ENCODE measurements at regions not wholly inside any gene's neighbourhood (a gene's known extent, or its start where the extent isn't known, plus 50 kb on each side); places are given as distances from the start of the nearest gene placed in this dataset.

DNA sequence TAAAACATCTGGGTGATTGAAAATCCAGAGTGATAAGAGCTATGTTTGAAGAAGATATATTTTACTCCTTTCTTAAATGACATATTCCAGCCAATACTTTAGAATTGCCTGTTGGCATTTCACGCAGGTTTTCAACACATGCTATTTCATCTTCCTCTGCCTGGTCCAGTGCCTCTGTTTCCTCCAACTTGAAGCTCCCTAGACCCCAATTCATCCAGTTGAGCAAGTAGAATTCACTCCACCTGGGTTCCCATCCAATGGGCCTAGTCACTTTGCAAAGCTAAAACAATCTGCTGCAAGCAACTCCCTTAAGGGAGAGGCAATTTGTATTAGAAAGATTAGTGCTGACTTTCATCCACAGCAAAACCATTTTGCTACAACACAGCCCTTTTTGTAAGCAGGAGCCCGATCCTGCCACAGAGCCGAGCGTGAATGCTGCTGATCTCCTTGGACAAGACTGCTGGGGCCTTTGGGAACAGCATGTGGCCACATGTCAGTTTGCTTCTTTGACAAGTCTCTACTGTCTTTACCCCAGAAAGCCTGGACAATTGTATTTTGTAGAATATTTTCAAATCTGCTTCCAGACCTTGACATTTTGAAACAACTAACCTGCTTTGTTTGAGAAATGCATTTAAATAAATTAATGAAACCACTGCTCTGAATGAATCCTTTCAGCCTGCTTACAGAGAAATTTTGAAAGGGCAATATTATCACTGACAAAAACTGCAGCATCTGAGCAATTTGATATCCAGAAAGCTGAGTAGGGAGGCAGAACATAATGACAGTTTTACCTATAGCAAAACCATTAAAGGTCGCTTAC, 259.1 kb downstream of the TDRD15 start:
- no peak for ATAC-seq (ENCODE audit: low FRiP score)
- TF ChIP-seq, protein P1, sequence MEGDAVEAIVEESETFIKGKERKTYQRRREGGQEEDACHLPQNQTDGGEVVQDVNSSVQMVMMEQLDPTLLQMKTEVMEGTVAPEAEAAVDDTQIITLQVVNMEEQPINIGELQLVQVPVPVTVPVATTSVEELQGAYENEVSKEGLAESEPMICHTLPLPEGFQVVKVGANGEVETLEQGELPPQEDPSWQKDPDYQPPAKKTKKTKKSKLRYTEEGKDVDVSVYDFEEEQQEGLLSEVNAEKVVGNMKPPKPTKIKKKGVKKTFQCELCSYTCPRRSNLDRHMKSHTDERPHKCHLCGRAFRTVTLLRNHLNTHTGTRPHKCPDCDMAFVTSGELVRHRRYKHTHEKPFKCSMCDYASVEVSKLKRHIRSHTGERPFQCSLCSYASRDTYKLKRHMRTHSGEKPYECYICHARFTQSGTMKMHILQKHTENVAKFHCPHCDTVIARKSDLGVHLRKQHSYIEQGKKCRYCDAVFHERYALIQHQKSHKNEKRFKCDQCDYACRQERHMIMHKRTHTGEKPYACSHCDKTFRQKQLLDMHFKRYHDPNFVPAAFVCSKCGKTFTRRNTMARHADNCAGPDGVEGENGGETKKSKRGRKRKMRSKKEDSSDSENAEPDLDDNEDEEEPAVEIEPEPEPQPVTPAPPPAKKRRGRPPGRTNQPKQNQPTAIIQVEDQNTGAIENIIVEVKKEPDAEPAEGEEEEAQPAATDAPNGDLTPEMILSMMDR (IDR thresholded peaks at IDR 0.05), result no peak
- DNase-seq (ENCODE audit: low spot score), result no peak

DNA sequence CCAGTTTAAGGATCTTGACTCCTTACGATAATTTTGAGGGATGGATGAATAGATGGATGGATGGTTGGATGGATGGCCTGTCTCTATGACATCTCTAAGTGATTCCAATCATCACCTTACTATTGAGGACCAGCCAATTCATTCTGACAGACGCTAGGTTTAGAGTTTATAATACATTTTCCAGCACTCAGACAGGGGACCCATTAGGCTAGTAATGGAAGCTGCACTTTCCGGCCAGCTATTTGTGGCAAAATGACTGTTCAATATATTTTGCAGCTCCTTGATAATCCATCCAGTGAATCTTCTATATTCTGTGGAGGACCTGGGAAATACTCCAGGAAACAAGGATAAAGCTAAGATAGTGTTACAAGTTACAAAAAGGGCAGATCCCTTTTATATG, 262.9 kb downstream of the TDRD15 start:
- no peak for ATAC-seq (ENCODE audit: low FRiP score)
- DNase-seq (ENCODE audit: low spot score), result no peak
- TF ChIP-seq, protein P1 (IDR thresholded peaks at IDR 0.05), result no peak

DNA sequence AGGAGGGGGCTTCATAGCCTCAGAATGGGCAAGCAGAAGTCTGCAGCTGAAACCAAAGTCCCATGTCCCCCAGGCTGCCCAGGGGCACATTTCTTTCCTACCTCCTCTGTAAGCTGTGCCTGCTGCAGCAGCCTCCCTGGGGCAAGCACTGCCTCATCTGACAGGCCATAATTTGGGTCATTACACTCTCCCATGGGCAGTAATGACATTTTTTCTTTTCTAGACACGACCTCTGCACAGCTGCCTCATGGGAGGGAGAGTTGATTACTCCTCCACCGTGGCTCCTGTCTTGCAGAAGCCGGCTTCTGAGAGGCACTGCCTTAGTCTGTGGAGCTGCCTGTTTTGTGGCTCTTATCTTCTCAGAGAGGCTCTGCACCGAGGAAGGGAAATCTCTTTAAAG, 268.9 kb downstream of the TDRD15 start:
- TF ChIP-seq, protein P1 (IDR thresholded peaks at IDR 0.05), result no peak
- no peak for DNase-seq (ENCODE audit: low spot score)
- no peak for ATAC-seq (ENCODE audit: low FRiP score)

DNA sequence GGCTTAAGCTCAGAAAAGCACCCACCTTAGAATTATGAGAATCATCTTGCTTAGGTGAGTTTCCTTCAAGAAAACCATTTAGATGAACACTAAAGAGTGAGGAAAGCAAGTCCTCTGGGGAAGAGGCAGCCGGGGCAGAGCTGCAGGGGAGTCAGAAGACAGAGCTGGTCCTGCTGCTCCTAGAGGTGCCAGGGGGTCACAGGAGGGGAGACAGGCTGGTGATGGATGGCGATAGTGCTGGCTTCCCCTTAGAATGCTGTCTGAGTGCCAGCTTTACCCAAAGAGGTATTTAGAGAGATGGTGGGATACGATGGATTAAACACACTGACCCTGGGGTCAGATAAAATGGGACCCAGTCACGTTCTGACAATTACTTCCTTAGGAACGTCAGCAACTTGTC, 269.4 kb downstream of the TDRD15 start:
- ATAC-seq (ENCODE audit: low FRiP score), result no peak
- TF ChIP-seq, protein P1 (IDR thresholded peaks at IDR 0.05), result no peak

DNA sequence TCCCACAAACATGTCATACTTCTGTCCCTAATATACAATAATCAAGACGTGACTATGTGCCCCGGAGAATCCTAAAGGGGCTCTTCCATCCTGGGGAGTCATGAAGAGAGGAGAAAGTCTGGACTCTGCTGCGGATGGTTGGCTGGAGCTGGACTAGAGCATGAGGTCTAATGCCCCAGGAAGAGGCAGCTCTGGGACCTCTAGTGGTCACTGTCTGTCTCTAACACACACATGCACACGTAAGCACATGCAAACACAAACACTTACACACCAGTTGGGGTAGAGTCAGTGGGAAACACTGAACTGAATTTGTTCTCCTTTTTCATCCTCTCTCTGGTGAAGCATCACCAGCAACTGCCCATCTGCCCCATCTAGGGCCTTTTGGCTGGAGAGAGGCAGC, 271.6 kb downstream of the TDRD15 start:
- no peak for DNase-seq (ENCODE audit: low spot score)
- TF ChIP-seq, protein P1 (IDR thresholded peaks at IDR 0.05), result no peak
- no peak for ATAC-seq (ENCODE audit: low FRiP score)

More for the DNA sequence above, 269.4 kb downstream of the TDRD15 start:
- no peak for DNase-seq (ENCODE audit: low spot score)

DNA sequence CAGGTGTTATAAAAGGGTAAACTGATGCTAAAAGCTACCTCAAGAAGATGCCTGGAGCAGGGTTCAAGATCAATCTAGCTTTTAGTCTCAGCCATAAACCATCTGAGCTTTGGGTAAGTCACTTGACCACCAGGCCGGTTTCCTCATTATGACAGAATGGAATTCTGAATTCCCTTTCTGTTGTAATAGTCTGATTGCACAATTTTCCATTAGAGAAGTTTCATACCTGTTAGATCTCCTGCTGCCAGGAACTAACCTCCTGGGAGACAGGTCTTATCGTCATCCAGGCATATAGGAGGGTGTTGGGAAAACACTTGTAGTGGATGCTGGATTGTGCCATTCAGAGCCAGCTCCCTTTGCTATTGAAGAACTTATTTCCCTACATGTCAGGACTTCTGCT, 272.5 kb downstream of the TDRD15 start:
- peak; percentile 34 for ATAC-seq (ENCODE audit: low FRiP score)
- TF ChIP-seq, protein P1 (IDR thresholded peaks at IDR 0.05), result no peak
- DNase-seq (ENCODE audit: low spot score), result no peak

Measured in omental fat pad (tissue), 3 donors.